ENCODE measurements at regions not wholly inside any gene's neighbourhood (a gene's known extent, or its start where the extent isn't known, plus 50 kb on each side); places are given as distances from the start of the nearest gene placed in this dataset.
A peak's percentile ranks its signal among the peaks of the same experiment; 100 is the strongest.

GRCh38 chr20:50350510-50351249 lies 159.5 kb upstream of the PTPN1 start:
- H3F3A ChIP-seq (ENCODE audit: insufficient read depth, low read length) = no peaks in the 10 kb centered on the region
- H3K4me3 ChIP-seq (ENCODE audit: low read length) = peak overlapping the region; percentile 36
- H3K9me3 ChIP-seq (replicated peaks; ENCODE audit: insufficient read depth, low read length) = no peaks in the 10 kb centered on the region
- peaks cover 98% of the 10 kb centered on the region for H3K27me3 ChIP-seq (replicated peaks; ENCODE audit: insufficient read depth, low read length)
- no peaks in the 10 kb centered on the region for H3K79me2 ChIP-seq (ENCODE audit: low read length)
- H4K20me1 ChIP-seq (ENCODE audit: insufficient read depth, low read length) = no peaks in the 10 kb centered on the region
- H3K4me1 ChIP-seq (ENCODE audit: low read length) = peaks cover 6% of the 10 kb centered on the region
- H3K4me2 ChIP-seq (ENCODE audit: low read depth, low read length) = peak overlapping the region; percentile 58
- H2AFZ ChIP-seq (ENCODE audit: low read length) = no peak overlapping the region
- no peaks in the 10 kb centered on the region for H3K9me2 ChIP-seq (replicated peaks; ENCODE audit: insufficient read depth, low read length)
- H3K36me3 ChIP-seq (replicated peaks; ENCODE audit: insufficient read depth, low read length) = no peaks in the 10 kb centered on the region
- DNase-seq = peak; percentile 63
- H3K27ac ChIP-seq (ENCODE audit: low read length) = no peak overlapping the region
- H3K9ac ChIP-seq (ENCODE audit: low read length) = no peak overlapping the region
- TF ChIP-seq CTCF (IDR thresholded peaks at IDR 0.05; ENCODE audit: low read length) = no peak
- no peak for TF ChIP-seq EZH2phosphoT487 (IDR thresholded peaks at IDR 0.05; ENCODE audit: low read length)
- no peak for TF ChIP-seq EZH2 (optimal IDR thresholded peaks at IDR 0.05; ENCODE audit: low read depth, low read length)

- Histone ChIP-seq H3F3A (ENCODE audit: insufficient read depth, low read length) (no peaks in the 10 kb centered on the region), H3K79me2 (ENCODE audit: low read length) (no peaks in the 10 kb centered on the region), H3K4me3 (ENCODE audit: low read length) (no peak overlapping the region), H4K20me1 (ENCODE audit: insufficient read depth, low read length) (no peaks in the 10 kb centered on the region), H3K36me3 (replicated peaks; ENCODE audit: insufficient read depth, low read length) (no peaks in the 10 kb centered on the region), H3K4me1 (ENCODE audit: low read length) (peaks cover 6% of the 10 kb centered on the region), H3K27me3 (replicated peaks; ENCODE audit: insufficient read depth, low read length) (peaks cover 98% of the 10 kb centered on the region), H3K9me3 (replicated peaks; ENCODE audit: insufficient read depth, low read length) (no peaks in the 10 kb centered on the region), H3K27ac (ENCODE audit: low read length) (no peak overlapping the region), H2AFZ (ENCODE audit: low read length) (no peak overlapping the region), H3K9me2 (replicated peaks; ENCODE audit: insufficient read depth, low read length) (no peaks in the 10 kb centered on the region), H3K4me2 (ENCODE audit: low read depth, low read length) (no peak overlapping the region), H3K9ac (ENCODE audit: low read length) (no peak overlapping the region)
- TF ChIP-seq EZH2 (optimal IDR thresholded peaks at IDR 0.05; ENCODE audit: low read depth, low read length) (no peak), CTCF (IDR thresholded peaks at IDR 0.05; ENCODE audit: low read length) (no peak), EZH2phosphoT487 (IDR thresholded peaks at IDR 0.05; ENCODE audit: low read length) (no peak)
- no peak for DNase-seq
These were observed 158.6 kb upstream of the PTPN1 start for GRCh38 chr20:50351541-50351940.

GRCh38 chr20:50353289-50353961 lies 156.8 kb upstream of the PTPN1 start:
- H3K4me2 ChIP-seq (ENCODE audit: low read depth, low read length) = no peak overlapping the region

More at GRCh38 chr20:50353289-50353961, 156.8 kb upstream of the PTPN1 start:
- Histone ChIP-seq H2AFZ (ENCODE audit: low read length) (no peak overlapping the region), H3K9me2 (replicated peaks; ENCODE audit: insufficient read depth, low read length) (no peaks in the 10 kb centered on the region), H3F3A (ENCODE audit: insufficient read depth, low read length) (no peaks in the 10 kb centered on the region), H4K20me1 (ENCODE audit: insufficient read depth, low read length) (no peaks in the 10 kb centered on the region), H3K9ac (ENCODE audit: low read length) (no peak overlapping the region), H3K4me1 (ENCODE audit: low read length) (peaks cover 6% of the 10 kb centered on the region), H3K9me3 (replicated peaks; ENCODE audit: insufficient read depth, low read length) (no peaks in the 10 kb centered on the region), H3K36me3 (replicated peaks; ENCODE audit: insufficient read depth, low read length) (no peaks in the 10 kb centered on the region), H3K4me3 (ENCODE audit: low read length) (no peak overlapping the region), H3K27me3 (replicated peaks; ENCODE audit: insufficient read depth, low read length) (peaks cover 98% of the 10 kb centered on the region), H3K79me2 (ENCODE audit: low read length) (no peaks in the 10 kb centered on the region), H3K27ac (ENCODE audit: low read length) (no peak overlapping the region)
- TF ChIP-seq CTCF (IDR thresholded peaks at IDR 0.05; ENCODE audit: low read length) (no peak), EZH2 (optimal IDR thresholded peaks at IDR 0.05; ENCODE audit: low read depth, low read length) (no peak), EZH2phosphoT487 (IDR thresholded peaks at IDR 0.05; ENCODE audit: low read length) (no peak)
- DNase-seq = no peak
